ENCODE measurements at regions not wholly inside any gene's neighbourhood (a gene's known extent, or its start where the extent isn't known, plus 50 kb on each side); places are given as distances from the start of the nearest gene placed in this dataset.
"Not testable (repeated sequence)": the region's sequence is repeated elsewhere in the genome, so short reads cannot be mapped to it uniquely, and the experiment has no call there.

DNA sequence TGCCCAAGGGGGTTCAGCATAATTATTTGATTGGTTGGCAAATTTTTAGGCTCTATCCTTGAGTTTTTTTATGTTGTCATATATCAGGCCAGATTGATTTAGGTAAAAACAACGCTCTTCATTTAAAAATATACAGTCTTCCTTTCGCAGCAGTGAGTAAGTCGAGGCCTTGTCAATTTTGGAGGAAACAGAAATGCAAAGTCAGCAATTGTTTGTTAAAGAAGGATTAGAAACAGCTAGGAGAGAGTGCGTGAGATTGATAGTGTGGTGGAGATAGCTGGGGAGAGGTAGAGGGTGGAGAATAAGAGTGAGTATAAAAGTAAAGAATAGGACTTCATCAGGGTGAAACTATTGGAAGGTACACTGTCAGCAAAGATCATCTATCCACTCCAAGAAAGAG is 830.8 kb downstream of the LUZP2 start:
- no peak for DNase-seq

DNA sequence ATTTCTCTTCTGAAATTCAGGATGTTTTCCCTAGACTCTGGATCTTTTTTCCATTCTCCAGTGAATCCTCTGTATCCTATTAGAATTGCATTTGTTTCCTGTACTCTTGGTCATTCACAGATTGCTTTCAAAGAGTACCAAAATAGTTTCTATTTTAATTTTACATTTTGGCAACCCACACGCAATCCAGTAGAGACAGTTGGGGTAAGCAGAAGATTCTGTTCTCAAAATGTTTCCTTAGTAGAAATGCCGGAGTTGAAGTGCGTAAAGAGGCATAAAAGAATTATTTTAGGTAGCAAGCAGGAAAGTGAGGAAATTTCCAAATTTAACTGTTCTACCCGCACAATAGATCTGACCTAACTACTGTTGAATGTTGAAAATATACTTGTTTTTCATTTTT is 842.4 kb downstream of the LUZP2 start:
- no peak for DNase-seq

DNA sequence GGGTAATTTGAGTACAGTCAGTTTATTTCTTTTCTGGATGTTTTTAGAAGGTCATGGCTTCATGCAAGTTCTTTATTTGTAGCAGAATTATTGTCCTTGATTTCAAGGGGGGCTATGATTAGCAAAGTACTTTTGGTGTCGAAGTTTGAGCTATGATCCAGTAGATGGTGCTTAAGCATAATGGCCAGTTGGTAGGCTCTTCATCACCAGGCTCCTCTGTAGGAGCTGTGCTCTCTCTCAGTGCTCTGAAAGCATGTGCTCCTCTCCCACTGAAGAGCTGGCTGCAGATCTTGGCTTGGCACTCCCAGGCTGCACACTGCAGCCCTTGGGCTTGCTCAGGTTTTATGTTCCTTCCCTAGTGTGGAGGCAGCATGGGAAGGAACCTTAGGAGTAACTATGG is 852.7 kb downstream of the LUZP2 start:
- DNase-seq = no peak

DNA sequence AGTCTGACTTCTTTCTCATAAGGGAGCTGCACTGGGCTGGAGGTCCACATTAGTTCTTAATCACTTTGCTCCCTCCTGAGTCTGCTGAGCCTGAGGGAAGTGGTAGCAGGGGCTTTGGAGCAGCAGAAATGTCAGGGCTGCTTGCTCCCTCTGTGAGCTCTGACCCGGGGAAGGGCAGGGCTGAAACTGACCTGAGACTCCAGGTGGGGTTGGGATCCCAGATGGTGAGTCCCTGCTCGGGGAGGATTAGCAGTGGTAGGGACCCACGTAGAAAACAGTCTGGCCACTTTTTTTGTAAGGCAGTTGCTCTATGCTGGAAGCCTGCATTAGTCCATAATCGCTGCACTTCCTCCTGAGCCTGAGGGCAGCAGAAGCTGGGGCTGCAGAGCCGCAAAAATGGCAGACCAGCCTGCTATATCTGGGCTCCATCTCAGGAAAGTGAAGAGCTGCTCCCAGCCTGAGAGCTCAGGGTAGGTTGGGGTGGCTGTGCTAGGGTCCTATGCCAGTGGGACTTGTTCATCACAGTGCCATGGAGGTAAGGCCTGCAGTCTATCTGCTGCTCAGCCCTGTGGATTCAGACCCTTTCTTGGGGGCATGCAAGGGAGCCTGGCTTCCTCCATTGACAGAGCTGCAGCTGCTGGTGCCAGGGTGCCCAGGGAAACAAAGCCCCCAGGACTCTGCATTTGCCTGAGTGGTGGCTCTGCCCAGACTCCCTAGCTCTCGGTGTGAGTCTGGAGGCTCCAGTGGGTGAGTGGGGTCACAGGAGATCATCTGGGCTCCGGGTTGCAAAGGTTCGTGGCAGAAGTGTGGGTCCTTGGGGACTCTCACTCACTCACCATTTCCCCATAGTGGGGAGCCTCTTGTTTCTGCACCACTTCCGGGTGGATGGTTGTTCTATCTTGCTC is 854.3 kb downstream of the LUZP2 start:
- DNase-seq = peak; percentile 28

DNA sequence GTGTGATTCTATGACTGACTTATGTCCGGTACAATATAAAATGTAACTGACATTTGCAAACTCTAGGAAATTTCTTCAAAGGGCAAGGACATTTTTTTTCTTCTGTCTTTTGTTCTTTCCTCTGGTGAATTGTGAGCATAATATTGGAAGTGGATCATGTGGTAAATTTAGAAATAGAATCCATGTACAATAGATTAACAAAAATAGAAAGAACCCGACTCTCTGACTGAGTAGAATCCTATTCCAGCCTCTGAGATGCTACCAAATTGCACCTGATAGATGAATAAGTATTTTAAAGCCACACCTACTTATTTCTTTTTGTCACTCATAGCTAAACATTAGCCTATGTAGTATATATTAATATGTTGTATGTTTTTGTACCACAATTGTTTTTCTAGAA is 860.3 kb downstream of the LUZP2 start:
- DNase-seq = no peak

DNA sequence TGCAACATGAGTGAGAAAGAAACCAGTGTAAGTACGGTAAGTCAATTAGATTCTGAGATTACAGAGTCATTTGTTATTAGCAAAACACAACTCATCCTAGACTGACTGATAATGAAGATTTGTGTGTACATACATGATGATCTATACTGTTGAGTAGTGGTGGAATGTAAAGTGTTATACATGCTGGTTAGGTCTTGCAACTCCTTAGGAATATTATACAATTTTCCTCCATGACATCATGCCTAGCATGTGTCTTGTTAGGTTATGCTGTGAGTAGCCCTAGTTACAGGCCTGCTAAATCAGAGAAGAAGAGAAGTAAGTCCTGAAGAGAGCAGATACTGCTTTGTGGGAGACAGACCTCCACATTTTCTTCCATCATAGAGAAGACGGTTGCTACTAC is 880.6 kb downstream of the LUZP2 start:
- DNase-seq = no peak

DNA sequence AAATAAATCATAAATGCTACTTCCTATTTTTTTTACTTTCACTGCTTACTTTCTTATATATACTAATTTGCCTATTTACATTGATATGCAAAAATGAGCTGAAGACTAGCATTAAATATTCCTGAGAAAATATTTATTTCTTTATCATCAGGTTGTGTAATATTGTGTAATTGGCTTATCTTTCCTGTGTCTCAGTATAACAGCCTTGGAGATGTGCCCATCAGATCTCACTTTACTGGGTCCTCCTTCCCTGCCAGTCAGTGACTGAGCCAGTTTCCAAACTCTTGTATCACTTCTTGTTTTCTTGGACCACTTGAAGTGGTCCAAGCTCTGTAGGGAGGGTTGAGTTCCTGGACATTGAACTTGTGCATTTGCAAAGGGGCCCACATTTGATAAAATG is 900.0 kb downstream of the LUZP2 start:
- DNase-seq = no peak

DNA sequence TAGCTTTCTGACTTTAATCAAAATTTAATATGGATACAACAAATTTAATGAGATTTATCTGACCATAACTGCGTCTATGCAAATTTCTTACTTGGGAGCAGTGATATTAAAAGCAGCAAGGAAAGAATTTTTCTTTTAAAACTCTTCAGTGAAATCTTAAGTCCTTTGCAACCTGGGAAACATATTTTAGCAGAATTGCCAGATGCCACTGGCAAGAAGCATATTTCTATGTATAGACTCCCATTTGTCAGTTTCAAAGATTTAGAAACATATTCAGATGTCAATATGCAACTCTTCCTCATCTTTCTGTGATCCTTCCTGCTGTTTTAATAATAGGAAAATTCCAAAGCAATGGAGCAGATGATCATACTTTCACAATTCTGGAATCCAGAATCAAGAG is 911.3 kb downstream of the LUZP2 start:
- DNase-seq = no peak

DNA sequence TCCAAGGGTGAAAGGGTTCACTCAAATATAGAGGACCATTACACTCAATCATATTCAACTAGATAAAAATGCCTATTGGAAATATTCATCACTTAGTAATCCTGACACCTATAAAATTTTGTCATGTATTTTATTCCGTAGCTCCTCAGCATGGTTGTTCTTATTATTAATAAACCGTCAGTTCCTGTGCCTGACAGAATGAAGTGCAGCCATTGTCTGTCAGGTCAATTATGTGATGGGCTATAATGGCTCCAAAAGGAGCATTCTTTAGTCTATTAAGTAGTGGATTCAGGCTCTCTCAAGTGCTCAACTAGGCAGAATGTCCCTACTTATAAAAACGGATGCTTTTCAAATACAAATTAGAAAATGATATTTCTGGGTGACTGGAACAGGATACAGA is 916.1 kb upstream of the ANO3 start:
- no peak for DNase-seq

DNA sequence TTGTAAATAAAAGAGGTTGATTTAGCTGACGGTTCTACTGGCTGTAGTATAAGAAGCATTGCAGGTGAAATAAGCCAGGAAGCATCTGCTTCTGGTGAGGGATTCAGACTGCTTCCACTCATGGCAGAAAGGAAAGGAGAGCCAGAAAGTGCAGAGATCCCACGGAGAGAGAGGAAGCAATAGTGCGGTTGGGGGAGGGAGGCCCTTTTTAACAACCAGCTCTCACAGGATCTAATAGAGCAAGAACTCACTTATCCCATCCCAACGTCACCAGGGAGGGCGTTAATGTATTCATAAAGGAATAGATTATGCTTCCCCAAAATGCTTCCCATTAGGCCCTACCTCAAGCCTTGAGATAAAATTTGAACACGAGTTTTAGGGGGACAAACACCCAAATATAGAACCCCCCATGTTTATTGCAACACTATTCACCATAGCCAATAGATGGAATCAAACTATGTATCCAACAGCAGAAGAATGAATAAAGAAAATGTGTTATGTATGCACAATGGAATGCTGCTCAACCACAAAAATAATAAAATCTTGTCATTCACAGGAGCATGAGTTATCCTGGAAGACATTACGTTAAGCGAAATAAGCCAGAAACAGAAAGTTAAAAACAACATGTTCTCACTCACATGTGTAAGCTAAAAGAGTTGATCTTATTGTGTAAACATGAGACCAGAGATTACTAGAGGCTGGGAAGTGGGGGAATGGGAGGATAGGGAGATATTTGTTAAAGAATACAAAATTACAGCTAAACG is 908.3 kb upstream of the ANO3 start:
- no peak for DNase-seq

DNA sequence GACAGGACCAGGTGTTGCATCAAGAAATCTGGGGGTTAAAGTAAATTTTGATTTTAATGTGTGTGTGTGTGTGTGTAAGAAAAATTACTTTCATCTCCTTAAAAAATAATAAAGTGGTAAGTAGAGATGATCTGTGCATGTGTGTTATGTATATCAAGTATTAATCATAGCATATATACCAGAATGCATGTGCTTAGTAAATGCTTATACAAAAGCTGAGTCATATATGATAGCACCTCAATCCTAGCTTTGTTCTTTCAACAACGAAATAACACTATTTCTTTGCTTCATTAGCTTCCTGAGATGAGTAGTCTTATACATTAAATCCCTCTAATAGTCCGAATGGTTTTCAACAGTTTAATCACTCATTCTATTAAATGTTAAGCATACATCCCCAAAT is 899.6 kb upstream of the ANO3 start:
- no peak for DNase-seq

DNA sequence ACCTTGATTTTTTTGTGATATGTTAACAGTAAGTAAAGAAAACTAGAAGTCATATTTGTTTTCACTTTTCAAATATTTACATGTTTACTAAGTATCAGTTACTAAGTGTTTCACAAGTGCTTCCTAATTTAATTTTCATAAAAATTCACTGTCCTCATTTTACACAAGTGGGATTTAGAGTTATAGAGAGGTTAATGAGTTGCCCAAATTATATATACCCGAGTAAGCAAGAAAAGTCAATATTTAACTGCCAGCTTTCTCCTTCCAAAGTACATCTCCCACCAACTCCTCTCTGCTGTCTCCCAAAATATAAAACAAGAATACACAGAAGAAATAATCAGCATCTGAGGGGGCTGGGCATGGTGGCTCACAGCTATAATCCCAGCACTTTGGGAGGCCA is 896.7 kb upstream of the ANO3 start:
- no peak for DNase-seq

DNA sequence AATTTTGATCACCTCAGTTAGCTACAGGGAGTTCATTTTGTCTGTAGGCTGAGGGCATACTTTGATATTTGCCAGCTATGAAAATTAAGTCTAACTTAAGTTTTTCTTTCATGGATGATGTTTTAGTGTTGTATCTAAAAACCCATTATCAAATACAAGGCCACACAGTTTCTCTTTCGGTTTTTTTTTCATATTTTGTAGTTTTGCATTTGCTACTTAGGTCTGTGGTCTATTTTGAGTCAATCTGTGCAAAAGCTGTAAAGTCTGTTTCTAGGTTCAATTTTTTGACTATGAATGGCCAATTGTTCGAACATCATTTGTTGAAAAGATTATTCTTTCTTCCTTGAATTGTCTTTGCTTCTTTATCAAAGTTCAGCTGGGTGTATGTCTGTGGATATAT is 895.6 kb upstream of the ANO3 start:
- no peak for DNase-seq

DNA sequence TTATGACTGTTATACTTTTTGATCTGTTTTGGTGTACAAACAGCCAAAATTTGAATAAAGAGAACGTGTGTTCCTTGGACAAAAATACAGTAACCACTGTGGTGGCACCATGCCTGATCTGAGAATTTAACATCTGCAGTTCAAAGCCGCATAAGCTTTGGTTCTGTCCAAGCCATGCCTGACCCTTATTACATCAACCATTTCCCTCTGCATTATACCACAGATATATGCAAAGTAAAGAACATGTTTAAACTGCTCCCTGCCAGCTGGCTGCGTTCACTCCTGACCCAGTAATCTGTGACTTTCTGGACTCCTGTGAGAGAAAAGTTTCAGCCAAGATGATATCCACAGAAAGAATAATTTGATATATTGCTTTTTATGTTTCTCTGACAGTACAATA is 890.5 kb upstream of the ANO3 start:
- DNase-seq = no peak

DNA sequence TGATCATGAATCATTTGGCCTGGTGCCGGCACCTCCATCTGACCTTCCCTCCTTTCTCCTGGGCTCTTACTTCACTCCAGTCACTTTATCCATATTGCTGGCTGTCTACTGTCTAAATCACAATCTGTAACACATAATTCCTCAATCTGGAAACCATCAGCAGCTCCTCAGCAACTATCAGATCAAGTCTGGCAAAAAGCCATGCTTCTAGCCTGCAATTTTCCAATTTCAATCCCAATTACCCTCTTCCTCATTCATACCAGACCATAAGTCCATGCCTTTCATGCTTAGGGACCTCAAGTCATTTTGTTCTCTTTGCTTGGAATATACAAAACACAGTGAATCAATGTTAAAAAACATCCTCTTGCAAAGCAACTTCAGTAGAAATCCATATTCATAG is 882.8 kb upstream of the ANO3 start:
- no peak for DNase-seq

DNA sequence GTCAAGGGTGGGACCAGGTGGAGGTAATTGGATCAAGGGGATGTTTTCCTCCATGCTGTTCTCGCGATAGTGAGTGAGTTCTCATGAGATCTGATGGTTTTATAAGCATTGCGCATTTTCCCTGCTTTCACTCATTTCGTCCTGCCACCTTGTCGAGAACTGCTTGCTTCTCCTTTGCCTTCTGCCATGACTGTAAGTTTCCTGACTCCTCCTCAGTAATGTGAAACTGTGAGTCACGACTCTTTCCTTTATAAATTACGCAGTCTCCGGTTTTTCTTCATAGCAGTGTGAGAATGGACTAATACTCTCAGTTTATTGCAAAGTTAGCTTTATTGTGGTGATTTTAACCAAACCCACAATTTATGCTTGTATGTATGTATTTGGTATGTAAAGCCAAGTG is 878.5 kb upstream of the ANO3 start:
- no peak for DNase-seq

DNA sequence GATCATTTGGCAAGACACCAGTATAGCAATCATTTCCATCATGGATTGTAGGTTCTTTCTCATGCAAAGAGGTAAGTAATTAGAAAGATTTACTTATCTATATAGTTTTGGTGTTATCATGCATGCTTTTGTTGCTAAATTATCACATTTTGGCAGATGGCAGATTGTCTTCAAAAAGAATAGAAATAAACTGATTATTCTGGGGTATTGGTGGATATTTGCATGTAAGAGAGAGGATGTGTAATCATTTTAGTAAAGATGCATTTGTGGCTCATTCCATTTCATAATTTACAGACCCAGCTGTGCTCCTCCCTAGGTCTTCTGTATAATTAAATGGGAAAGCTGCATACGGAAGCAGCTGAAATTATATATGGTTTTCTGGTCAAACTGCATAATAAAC is 875.7 kb upstream of the ANO3 start:
- no peak for DNase-seq

DNA sequence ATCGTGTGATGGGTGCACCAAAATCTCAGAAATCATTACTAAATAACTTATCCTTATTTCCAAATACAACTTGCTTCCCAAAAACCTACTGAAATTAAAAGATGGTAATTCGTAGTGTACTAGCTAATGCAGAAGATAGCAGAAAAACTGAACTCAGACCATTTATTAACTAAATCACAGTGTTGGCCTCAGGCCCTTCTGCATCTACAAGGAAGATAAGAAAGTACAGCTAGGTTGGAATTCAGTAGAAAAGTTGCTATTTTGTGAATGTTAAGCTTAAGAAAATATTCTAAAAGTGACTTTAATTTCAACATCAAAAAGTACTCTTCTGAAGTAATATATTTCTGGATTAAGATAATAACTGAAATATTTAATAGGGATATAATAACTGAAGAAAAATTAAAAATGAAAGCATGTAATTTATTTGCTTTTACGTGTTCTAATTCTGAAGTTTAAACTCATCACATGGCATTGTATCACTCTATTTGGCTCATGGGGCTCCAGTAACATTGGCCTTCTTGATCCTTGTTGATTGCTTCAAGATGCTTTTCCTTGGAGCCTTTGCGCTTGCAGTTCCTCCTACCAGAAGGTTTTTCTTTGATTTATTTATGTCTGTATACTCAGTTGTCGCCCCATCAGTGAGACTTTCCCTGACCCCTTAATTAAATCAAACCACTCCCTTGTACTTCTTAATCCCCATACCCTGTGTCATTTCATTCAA is 847.9 kb upstream of the ANO3 start:
- no peak for DNase-seq

DNA sequence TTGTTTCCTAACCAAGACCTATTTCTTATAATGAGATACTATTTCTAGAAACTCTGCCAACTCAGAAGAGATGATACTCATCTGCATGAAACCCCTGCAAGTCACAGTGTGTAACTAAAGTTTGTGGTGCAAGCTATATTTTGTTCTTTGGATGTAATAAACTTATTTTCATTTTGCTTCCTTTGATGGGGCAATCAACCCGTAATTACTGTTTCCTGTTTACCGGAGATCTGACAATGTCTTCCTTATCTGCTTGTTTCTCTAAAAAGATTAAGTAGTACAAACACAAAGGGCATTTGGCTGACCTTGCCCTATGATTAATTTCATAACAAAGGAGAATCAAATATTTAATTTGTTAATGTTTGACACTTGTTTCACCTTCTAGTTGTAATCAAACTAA is 846.6 kb upstream of the ANO3 start:
- no peak for DNase-seq

DNA sequence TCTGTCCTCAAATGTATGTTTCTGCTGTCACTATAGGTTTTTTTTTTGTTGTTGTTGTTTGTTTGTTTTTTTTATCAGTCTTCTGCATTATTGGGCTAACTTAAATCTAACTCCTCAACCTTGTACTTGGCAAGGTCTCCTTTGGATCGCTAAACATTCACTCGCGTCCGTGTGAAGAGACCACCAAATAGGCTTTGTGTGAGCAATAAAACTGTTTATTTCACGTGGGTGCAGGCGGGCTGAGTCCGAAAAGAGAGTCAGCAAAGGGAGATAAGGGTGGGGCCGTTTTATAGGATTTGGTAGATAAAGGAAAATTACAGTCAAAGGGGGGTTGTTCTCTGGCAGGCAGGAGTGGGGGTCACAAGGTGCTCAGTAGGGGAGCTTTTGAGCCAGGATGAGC is 845.6 kb upstream of the ANO3 start:
- DNase-seq = not testable (repeated sequence)

DNA sequence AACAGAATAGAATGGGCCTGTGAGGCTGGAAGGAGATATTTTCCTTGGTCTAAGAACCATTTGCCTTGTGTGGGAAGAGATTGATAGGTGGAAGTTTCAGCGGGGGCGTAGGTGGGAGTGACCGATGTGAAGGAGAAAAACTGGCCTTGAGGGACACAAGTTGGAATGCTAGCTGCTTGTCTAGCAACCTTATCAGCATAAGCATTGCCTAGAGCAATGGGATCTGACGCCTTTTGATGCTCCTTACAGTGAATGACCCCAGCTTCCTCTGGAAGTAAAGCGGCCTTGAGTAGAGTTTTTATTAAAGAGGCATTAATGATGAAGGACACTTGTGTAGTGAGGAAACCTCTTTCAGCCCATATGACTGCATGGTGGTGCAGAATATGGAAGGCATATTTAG is 843.8 kb upstream of the ANO3 start:
- not testable (repeated sequence) for DNase-seq

DNA sequence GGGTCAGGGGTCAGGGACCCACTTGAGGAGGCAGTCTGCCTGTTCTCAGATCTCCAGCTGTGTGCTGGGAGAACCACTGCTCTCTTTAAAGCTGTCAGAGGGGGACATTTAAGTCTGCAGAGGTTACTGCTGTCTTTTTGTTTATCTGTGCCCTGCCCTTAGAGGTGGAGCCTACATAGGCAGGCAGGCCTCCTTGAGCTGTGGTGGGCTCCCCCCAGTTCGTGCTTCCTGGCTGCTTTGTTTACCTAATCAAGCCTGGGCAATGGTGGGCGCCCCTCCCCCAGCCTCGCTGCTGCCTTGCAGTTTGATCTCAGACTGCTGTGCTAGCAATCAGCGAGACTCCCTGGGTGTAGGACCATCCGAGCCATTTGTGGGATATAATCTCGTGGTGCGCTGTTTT is 830.5 kb upstream of the ANO3 start:
- not testable (repeated sequence) for DNase-seq

DNA sequence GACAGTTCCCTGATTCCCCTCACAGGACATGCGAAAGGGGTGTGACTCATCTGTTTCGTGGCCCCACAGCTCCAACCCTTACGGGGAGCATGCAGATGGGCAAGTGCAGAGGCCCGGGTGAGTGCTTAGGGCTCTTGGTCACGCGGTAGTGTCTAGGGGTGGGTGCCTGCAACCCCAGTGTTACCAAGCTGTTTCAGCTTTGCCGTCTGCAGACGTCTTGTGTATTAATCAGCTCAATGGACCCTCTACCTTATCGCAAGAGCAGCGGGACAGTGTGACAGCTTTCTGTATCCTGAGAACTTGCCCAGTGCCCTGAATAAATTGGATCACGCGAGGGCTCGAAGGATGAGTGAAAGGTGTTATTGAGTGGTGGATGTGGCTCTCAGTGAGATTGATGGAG is 816.4 kb upstream of the ANO3 start:
- DNase-seq = peak; percentile 22

DNA sequence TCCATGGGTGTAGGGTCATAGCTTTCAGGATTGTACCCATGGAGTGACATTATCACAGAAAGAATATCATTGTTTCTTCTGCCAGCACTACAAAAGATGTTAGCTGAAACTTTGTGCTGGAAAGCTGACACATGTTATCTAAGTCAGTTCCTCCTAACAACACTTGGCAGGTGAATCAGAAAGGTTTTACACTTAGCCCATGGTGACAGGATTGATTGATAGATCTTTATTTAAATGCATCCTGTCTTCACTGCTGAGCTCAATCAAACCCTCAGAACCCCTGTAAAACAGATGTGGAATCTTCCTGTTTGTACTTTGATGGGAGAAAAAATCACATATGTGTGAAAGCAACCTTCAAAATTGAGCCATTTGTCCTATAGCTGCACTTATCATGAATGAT is 811.5 kb upstream of the ANO3 start:
- no peak for DNase-seq
